Uterus (tissue), 3 donors: ENCODE measurements at regions not wholly inside any gene's neighbourhood (a gene's known extent, or its start where the extent isn't known, plus 50 kb on each side); places are given as distances from the start of the nearest gene placed in this dataset.

Experiments
- DNase-seq, 2 donors: peaks; one replicate each; pipeline ENCODE4 v3.0.0-alpha.2; 2019 to 2020
- H3K27ac ChIP-seq, 2 donors: fragments of 200-600 bp; sonication (generic); 1 replicate in 1 of 2; 2 replicates in 1 of 2; pipeline ENCODE4 v1.5.1; 2016 to 2018
- H3K27me3 ChIP-seq, 2 donors: fragments of 200-600 bp; sonication (generic); one replicate each; pipeline ENCODE4 v1.5.1; 2018 to 2019; ENCODE audit warnings: control low read depth in 1 of 2
- H3K36me3 ChIP-seq, 2 donors: fragments of 200-600 bp; sonication (generic); one replicate each; pipeline ENCODE4 v1.5.1; 2019; ENCODE audit warnings: control low read depth in 1 of 2
- H3K4me1 ChIP-seq, 2 donors: fragments of 200-600 bp; sonication (generic); one replicate each; pipeline ENCODE4 v1.5.1; 2018 to 2019; ENCODE audit warnings: control low read depth in 1 of 2
- H3K4me3 ChIP-seq, 2 donors: fragments of 200-600 bp; sonication (generic); 1 replicate in 1 of 2; 2 replicates in 1 of 2; pipeline ENCODE4 v1.5.1; 2018 to 2019; ENCODE audit warnings: mild to moderate bottlenecking in 1 of 2
- H3K9me3 ChIP-seq, 2 donors: fragments of 200-600 bp; sonication (generic); one replicate each; pipeline ENCODE4 v1.5.1; 2019; ENCODE audit warnings: control low read depth in 1 of 2
- CTCF ChIP-seq, 4 experiments: fragments of 200-600 bp in 2 of 4; fragments of 450-650 bp in 2 of 4; sonication (generic) in 2 of 4; IDR thresholded peaks; one replicate each; pipeline ENCODE4 v1.5.1; 2016 to 2019; ENCODE audit warnings: antibody characterized with exemption in 4 of 4, mild to moderate bottlenecking in 2 of 4, moderate library complexity in 1 of 4
- POLR2A ChIP-seq, 2 donors: fragments of 450-650 bp; IDR thresholded peaks; one replicate each; pipeline ENCODE4 v1.6.1; 2016; ENCODE audit warnings: antibody characterized with exemption in 2 of 2, mild to moderate bottlenecking in 1 of 2, moderate library complexity in 1 of 2
- intact Hi-C: fragments of 100-400 bp; cut with DNase I; formaldehyde crosslinking; loops from one replicate; pipeline ENCODE4 v1.15.1; 2023; ENCODE audit warnings: low total_unique reads
- donor health status: DM: yes; HTN: yes; CAD: no.

DNA sequence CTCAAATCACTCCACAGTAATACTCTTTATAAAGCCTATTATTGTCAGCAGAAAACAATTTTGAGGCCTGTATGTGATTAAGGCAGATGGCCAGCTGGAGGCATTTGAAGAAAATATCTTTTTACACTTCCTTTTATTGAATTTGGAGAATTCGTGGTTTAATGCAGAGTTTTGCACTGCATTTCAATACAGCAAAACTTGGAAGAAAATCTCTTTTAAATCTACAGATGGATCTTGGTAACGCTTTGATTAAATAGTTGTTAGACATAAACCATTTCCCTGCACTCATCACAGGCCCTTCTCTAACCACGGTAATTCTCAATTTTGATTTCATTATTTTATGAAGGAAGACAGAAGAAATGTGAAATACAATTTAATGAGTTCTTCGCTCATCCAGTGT is 185.7 kb downstream of the RFC3 start:
- H3K36me3 ChIP-seq: no peaks in the 10 kb centered on the region

GRCh38 chr13:34004676-34005075 is 186.7 kb downstream of the RFC3 start:
- no peaks in the 10 kb centered on the region for H3K9me3 ChIP-seq
- DNase-seq: no peak
- no peak overlapping the region for H3K4me3 ChIP-seq
- intact Hi-C loops: no loop called here
- no peak overlapping the region for H3K27ac ChIP-seq
- no peak for TF ChIP-seq POLR2A (IDR thresholded peaks at IDR 0.05)
- no peaks in the 10 kb centered on the region for H3K4me1 ChIP-seq
- H3K27me3 ChIP-seq: no peaks in the 10 kb centered on the region
- no peaks in the 10 kb centered on the region for H3K36me3 ChIP-seq

More for the DNA sequence above, 185.7 kb downstream of the RFC3 start:
- H3K9me3 ChIP-seq: no peaks in the 10 kb centered on the region
- H3K27me3 ChIP-seq: no peaks in the 10 kb centered on the region
- intact Hi-C loops: no loop called here
- no peaks in the 10 kb centered on the region for H3K4me1 ChIP-seq
- H3K27ac ChIP-seq: no peak overlapping the region
- TF ChIP-seq CTCF (IDR thresholded peaks at IDR 0.05) (no peak), POLR2A (IDR thresholded peaks at IDR 0.05) (no peak)
- DNase-seq: no peak
- no peak overlapping the region for H3K4me3 ChIP-seq

GRCh38 chr13:34006011-34006410 is 188.1 kb downstream of the RFC3 start:
- H3K4me1 ChIP-seq: no peaks in the 10 kb centered on the region
- H3K27me3 ChIP-seq: no peaks in the 10 kb centered on the region
- intact Hi-C loops: no loop called here
- DNase-seq: no peak
- no peaks in the 10 kb centered on the region for H3K9me3 ChIP-seq
- TF ChIP-seq CTCF (IDR thresholded peaks at IDR 0.05) (no peak), POLR2A (IDR thresholded peaks at IDR 0.05) (no peak)
- no peak overlapping the region for H3K27ac ChIP-seq
- no peak overlapping the region for H3K4me3 ChIP-seq
- no peaks in the 10 kb centered on the region for H3K36me3 ChIP-seq

DNA sequence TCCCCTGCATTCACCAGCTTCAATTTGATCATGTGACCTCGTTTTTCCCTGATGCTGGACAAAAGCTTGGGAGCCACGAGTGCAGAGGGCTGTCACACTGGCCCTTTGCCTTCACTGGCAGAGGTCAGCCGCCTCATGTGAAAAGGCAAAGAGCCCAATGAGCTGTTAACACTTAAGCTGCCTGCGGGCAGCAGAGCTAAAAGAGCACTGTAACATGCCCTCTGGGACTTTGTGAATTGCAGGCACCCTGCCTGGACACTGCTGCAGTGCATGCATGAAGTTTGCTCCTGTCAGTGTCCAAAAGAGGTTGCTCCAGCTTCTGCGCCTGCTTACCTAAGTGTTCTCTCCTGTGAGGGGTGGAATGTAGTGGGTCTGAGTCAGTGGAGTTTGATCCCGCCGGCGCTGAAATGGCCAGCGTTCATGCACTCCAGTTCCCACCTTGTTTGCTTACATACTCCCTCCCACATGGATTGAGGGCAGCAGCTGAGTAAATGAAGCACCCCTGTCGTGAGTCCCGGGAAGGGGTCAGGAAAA is 193.7 kb downstream of the RFC3 start:
- Histone ChIP-seq H3K4me3 (no peak overlapping the region), H3K27ac (no peak overlapping the region), H3K27me3 (no peaks in the 10 kb centered on the region), H3K9me3 (no peaks in the 10 kb centered on the region), H3K36me3 (no peaks in the 10 kb centered on the region), H3K4me1 (no peaks in the 10 kb centered on the region)
- intact Hi-C loops: no loop called here
- no peak for DNase-seq
- TF ChIP-seq POLR2A (IDR thresholded peaks at IDR 0.05) (no peak), CTCF (IDR thresholded peaks at IDR 0.05) (no peak)

DNA sequence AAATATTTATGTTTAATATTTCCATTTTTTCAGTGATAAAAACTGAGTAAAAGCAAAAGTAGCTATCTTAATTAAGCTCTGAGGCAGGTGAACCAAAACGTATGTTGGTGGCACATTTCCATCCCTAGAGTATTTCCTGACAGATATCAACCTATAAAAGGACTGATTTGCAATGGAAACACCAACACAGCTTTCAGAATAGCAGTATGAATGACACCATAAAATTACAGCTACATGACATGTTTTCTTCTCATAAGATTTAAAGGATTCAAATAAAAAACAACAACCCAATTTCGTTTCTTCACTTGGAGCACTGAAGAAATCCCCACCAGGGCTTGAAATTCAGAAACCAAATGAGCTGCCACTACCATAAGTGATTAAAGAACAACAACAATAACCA is 194.4 kb downstream of the RFC3 start:
- DNase-seq: no peak
- intact Hi-C loops: no loop called here
- Histone ChIP-seq H3K4me1 (no peaks in the 10 kb centered on the region), H3K9me3 (no peaks in the 10 kb centered on the region), H3K27me3 (no peaks in the 10 kb centered on the region), H3K4me3 (no peak overlapping the region), H3K36me3 (no peaks in the 10 kb centered on the region), H3K27ac (no peak overlapping the region)
- TF ChIP-seq POLR2A (IDR thresholded peaks at IDR 0.05): no peak
- no peak for TF ChIP-seq CTCF (IDR thresholded peaks at IDR 0.05)

GRCh38 chr13:34013061-34013460 is 195.1 kb downstream of the RFC3 start:
- DNase-seq: no peak
- Histone ChIP-seq H3K9me3 (no peaks in the 10 kb centered on the region), H3K36me3 (no peaks in the 10 kb centered on the region), H3K27ac (no peak overlapping the region), H3K27me3 (no peaks in the 10 kb centered on the region), H3K4me1 (no peaks in the 10 kb centered on the region), H3K4me3 (no peak overlapping the region)
- intact Hi-C loops: no loop called here
- TF ChIP-seq POLR2A (IDR thresholded peaks at IDR 0.05) (no peak), CTCF (IDR thresholded peaks at IDR 0.05) (no peak)
